Activated effector memory CD4-positive, alpha-beta T cell treated with Interleukin-2 at 50 U/mL for 16 hours (primary cell): ENCODE measurements at regions not wholly inside any gene's neighbourhood (a gene's known extent, or its start where the extent isn't known, plus 50 kb on each side); places are given as distances from the start of the nearest gene placed in this dataset.
"Not testable (repeated sequence)": the region's sequence is repeated elsewhere in the genome, so short reads cannot be mapped to it uniquely, and the experiment has no call there.

ENCODE experiments used
- DNase-seq: peaks from one replicate; pipeline ENCODE4 v3.0.0-alpha.2; 2020

GRCh38 chr6:139954463-139955071 lies 580.1 kb upstream of the CITED2 start:
- no peak for DNase-seq

DNA sequence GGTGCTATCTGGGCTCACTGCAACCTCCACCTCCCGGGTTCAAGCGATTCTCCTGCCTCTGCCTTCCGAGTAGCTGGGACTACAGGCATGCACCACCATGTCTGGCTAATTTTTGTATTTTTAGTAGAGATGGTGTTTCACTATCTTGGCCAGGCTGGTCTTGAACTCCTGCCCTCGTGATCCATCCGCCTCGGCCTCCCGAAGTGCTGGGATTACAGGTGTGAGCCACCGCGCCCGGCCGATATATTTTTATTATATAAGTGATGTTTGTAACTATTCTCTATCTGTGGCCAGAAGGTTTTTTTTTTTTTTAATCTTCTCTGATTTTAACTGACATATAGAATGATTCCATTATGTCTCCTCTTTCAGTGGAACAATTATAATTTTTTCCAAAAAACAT lies 579.3 kb upstream of the CITED2 start:
- not testable (repeated sequence) for DNase-seq

DNA sequence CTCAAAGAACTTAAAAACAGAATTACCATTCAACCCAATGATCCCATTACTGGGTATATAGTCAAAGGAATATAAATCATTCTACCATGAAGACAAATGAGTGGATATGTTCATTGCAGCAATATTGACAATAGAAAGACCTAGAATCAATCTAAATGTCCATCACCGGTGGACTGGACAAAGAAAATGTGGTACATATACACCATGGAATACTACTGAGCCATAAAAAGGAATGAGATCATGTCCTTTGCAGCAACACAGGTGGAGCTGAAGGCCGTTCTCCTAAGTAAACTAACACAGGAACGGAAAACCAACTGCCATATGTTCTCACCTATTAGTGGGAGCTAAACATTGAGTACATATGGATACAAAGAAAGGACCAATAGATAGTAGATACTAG lies 576.7 kb upstream of the CITED2 start:
- no peak for DNase-seq

DNA sequence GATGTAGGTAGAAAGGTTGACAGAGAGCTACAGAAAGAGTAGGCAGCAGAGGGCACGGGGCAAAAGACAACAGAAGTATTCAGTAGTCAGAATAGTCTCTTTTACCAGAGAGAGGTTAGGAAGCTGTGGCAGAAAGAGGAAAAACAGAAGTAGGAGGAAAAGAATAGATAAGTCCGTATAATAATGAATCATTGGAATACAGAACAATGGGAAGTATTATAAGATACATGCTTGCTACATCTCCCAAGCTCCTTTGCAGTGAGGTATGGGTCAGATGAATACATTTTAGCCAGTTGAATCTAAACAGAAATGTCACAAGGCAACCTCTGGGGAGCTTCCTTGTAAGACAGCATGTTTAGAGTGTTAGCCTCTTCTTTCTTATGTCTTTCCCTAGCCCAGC lies 570.5 kb upstream of the CITED2 start:
- no peak for DNase-seq

DNA sequence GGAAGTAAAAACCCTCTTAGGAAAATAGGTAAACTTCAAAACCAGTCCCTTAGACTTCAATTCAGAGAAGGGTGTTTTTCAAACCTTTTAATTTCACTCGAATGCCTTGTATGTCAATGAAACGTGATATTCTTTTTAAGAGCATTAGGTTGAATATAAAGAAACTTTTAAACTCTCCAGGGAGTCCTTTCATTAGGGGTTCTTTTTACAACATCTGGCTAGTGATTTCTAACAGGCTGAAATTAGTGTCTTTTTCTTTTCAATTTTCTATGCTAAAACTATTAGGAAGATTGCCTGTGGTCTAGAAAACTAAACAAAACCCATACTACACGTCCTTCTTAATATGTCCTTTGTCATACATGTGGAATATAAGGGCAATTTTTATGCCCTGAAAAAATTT lies 569.7 kb upstream of the CITED2 start:
- DNase-seq = no peak

- DNase-seq = no peak
Measured at GRCh38 chr6:139943391-139943790, 568.9 kb upstream of the CITED2 start.

DNA sequence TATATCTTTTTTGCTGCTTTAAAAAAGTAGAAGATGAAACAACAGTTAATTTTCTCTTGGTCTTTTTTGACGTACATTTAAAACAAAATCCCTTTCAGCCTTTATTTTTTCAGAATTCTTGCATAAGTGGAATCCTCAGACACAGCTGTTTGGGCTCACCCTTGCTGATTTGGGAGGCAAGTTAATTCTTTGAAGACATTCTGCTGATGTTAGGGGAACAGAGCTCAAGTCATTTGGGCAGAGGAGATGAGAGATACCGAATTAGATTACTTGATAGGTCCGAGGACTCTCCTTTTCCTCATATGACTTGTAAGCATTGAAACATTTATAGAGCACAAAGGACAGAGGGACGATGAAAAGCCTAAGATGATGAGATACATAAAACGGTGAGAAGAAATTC lies 567.9 kb upstream of the CITED2 start:
- DNase-seq = no peak

GRCh38 chr6:139941826-139942225 lies 567.4 kb upstream of the CITED2 start:
- DNase-seq = no peak

- no peak for DNase-seq
Measured at GRCh38 chr6:139940741-139941729, 566.6 kb upstream of the CITED2 start.

GRCh38 chr6:139939189-139939979 lies 564.9 kb upstream of the CITED2 start:
- DNase-seq = no peak

DNA sequence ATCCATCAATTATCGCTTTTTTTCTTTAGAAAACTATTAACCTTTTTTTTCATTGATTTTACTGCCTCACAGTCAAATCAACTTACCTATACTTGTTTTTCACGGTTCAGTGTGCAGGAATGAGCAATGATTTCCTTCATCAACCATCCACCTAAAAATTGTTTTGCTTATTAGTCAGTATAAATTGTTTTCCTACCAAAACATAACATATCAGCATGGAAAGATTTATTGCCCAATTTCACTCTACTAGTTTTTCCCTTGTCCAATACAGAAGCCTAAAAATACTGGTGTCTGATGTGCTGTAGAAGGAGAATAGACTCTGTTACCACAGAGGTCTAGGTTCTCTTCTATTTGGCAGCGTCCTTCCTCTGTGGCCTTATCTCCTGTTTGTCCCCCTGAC lies 558.2 kb upstream of the CITED2 start:
- DNase-seq = no peak

GRCh38 chr6:139931747-139932146 lies 557.3 kb upstream of the CITED2 start:
- DNase-seq = no peak

DNA sequence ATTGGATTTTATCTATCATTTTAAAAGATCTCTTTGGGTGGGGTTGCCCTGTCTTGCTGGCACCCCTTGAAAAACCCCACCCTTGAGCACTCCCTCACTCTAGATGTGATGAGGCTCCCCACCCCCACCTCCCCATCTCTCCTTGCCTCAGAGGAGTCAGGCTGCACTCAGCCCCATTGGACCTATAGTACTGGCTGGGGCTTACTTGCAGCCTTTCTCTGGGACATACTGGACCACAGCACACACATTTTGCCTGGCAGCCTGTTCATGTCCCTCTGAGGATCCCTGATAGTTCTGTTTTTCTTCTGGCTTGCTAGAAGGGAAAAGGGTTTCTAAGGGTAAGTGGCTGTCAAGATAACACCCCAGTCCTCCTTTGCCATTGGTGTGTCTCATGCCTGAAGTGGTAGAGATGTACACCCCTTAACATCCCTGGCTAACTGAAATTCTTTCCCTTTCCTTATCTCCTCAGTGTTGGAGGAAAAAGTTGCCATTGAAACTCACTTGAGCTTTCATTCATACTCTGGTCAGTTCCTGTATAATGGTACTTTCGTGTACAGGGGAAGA lies 553.4 kb upstream of the CITED2 start:
- no peak for DNase-seq

GRCh38 chr6:139927236-139927635 lies 552.8 kb upstream of the CITED2 start:
- DNase-seq = no peak

DNA sequence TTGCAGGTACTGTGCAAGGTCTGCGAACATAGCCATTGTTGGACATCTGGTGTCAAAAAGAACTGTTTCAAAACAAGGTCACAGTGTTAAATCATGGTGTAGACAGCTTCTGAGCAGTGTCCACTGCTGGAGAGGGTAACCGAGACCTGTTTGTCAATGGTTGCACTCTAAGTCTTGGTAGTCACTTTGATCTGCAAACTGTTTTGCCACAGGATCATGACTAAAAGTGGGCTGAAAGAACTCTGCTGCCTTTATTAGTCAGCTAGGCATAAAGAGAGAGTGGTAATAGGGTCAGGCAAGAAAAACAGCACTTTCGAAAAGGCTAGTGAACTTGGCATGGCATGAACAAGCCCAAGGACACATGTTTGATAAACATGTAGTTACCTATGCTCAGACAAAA lies 552.3 kb upstream of the CITED2 start:
- no peak for DNase-seq

GRCh38 chr6:139925894-139926641 lies 551.6 kb upstream of the CITED2 start:
- no peak for DNase-seq

- DNase-seq = no peak
Measured at GRCh38 chr6:139923964-139924475, 549.6 kb upstream of the CITED2 start.

- DNase-seq = no peak
Measured at GRCh38 chr6:139922236-139922635, 547.8 kb upstream of the CITED2 start.

DNA sequence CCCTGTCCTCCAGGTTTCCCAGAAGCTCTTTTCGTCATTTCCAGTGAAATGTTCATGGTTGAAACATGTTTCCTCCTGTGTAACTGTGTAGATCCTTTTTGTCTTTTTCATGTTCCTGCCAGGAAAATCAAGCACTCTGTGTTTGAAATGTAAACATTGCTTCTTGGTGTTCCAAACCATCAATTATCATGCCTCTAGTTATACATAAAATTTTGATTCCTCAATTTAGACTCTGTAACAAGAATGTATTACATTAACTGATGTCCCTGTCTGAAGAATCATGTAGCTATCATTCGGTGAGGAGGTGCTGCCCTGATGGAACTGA lies 546.3 kb upstream of the CITED2 start:
- no peak for DNase-seq

GRCh38 chr6:139920027-139920775 lies 545.8 kb upstream of the CITED2 start:
- no peak for DNase-seq
